Muscle layer of colon (tissue), 2 donors: ENCODE measurements at regions not wholly inside any gene's neighbourhood (a gene's known extent, or its start where the extent isn't known, plus 50 kb on each side); places are given as distances from the start of the nearest gene placed in this dataset.

Source experiments
- H3K27ac ChIP-seq: one replicate; pipeline ENCODE4 v1.7.0; 2013; ENCODE audit warnings: low read depth, mild to moderate bottlenecking, low read length, moderate library complexity
- H3K27me3 ChIP-seq, 2 donors: one replicate each; pipeline ENCODE4 v1.7.0; 2013; ENCODE audit warnings: low read length in 2 of 2, mild to moderate bottlenecking in 2 of 2; ENCODE audit not compliant: insufficient read depth in 2 of 2, control insufficient read depth in 1 of 2
- H3K36me3 ChIP-seq: one replicate; pipeline ENCODE4 v1.7.0; 2013; ENCODE audit warnings: mild to moderate bottlenecking, low read length; ENCODE audit not compliant: insufficient read depth
- H3K4me1 ChIP-seq: one replicate; pipeline ENCODE4 v1.7.0; 2013; ENCODE audit warnings: mild to moderate bottlenecking, low read length; ENCODE audit not compliant: insufficient read depth
- H3K4me3 ChIP-seq, 2 donors: one replicate each; pipeline ENCODE4 v1.7.0; 2013; ENCODE audit warnings: low read length in 2 of 2, low read depth in 1 of 2, mild to moderate bottlenecking in 1 of 2, moderate library complexity in 1 of 2
- H3K9ac ChIP-seq: one replicate; pipeline ENCODE4 v1.7.0; 2013; ENCODE audit warnings: low read length
- H3K9me3 ChIP-seq: one replicate; pipeline ENCODE4 v1.7.0; 2013; ENCODE audit warnings: mild to moderate bottlenecking, low read length
- donor health status: abdominal sarcoma.
- donor health status: Adenocarcinoma of cecum.

DNA sequence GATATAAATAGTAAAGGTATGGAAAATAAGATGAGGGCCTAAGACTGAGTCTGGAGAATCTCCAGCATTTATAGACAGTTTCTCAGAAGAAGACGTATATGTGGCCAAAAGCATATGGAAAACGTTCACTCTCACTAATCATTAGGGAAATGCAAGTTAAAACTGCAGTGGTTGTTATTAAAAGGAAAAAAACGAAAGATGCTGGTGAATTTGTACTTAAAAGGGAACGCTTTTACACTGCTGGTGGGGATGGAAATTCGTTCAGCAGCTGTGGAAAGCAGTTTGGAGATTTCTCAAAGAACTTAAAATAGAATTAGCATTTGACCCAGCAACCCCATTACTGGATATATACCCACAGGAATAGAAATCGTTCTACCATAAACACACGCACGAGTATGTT, 180.5 kb upstream of the CADM1 start:
- H3K9ac ChIP-seq, result no peak overlapping the region
- H3K9me3 ChIP-seq, result no peaks in the 10 kb centered on the region
- no peaks in the 10 kb centered on the region for H3K36me3 ChIP-seq
- no peak overlapping the region for H3K27ac ChIP-seq
- no peaks in the 10 kb centered on the region for H3K27me3 ChIP-seq
- no peaks in the 10 kb centered on the region for H3K4me1 ChIP-seq
- H3K4me3 ChIP-seq, result no peak overlapping the region

DNA sequence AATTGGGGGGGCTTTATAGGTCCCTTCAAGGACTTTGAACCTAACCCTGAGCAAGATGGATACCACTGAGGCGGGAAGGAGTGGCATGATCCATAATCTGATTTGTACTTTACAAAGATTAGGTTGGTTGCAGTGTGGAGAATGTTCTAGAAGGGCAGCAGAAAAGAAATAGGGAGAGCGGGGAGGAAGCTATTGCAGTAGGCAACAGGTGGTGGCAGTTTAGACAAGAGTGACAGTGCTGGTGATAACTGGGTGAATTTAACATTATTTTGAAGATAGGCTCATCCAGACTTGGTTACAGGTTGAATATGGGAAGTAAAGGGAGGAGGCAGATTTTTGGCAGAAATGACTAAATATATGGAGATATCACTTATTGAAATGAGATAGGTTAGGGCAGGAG, 179.9 kb upstream of the CADM1 start:
- Histone ChIP-seq H3K27me3 (no peaks in the 10 kb centered on the region), H3K36me3 (no peaks in the 10 kb centered on the region), H3K27ac (no peak overlapping the region), H3K9ac (no peak overlapping the region), H3K9me3 (no peaks in the 10 kb centered on the region), H3K4me3 (no peak overlapping the region), H3K4me1 (no peaks in the 10 kb centered on the region)

DNA sequence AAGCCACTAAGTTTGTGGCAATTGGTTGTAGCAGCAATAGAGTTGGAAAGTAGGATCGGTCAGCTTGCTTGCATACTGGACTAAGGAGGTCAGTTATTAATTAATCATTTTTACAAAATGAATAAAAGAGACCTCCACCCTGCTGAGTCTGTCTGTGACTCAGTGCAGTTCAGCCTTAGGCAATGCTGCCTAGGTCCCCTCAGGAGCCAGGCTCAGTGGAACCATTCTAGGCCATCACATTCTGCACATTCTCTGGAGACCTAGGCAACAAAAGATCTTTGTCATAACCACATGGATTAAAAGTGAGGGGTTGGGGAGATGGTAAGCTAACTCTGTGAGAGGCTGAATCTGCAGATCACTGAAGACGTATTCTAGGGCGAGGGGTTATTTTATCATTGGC, 178.7 kb upstream of the CADM1 start:
- Histone ChIP-seq H3K27me3 (no peaks in the 10 kb centered on the region), H3K4me1 (no peaks in the 10 kb centered on the region), H3K27ac (no peak overlapping the region), H3K9ac (no peak overlapping the region), H3K4me3 (no peak overlapping the region), H3K9me3 (no peaks in the 10 kb centered on the region), H3K36me3 (no peaks in the 10 kb centered on the region)

DNA sequence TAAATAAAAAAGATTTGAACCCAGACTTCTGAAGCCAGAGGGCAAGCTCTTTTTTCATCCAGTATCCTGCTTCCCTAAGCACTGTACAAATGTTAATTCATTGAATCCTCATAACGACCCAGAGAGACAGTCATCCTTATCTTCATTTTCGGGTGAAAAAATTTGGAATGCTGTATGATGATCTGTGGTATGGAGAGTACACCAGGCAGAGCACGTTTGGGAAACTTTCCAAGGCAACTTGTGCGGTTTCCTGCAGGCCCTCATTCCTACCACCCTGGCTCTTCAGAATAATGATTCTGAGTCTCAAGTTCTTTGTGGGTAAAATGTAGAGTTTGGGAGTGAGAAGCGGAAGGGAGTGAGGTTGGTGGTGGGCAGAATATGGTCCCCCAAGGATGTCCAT, 177.9 kb upstream of the CADM1 start:
- no peak overlapping the region for H3K27ac ChIP-seq
- H3K9me3 ChIP-seq, result no peaks in the 10 kb centered on the region
- no peak overlapping the region for H3K9ac ChIP-seq
- no peaks in the 10 kb centered on the region for H3K27me3 ChIP-seq
- no peaks in the 10 kb centered on the region for H3K36me3 ChIP-seq
- no peaks in the 10 kb centered on the region for H3K4me1 ChIP-seq
- H3K4me3 ChIP-seq, result no peak overlapping the region

- H3K9ac ChIP-seq, result no peak overlapping the region
- no peaks in the 10 kb centered on the region for H3K4me1 ChIP-seq
Measured at GRCh38 chr11:115679945-115680344, 175.7 kb upstream of the CADM1 start.

DNA sequence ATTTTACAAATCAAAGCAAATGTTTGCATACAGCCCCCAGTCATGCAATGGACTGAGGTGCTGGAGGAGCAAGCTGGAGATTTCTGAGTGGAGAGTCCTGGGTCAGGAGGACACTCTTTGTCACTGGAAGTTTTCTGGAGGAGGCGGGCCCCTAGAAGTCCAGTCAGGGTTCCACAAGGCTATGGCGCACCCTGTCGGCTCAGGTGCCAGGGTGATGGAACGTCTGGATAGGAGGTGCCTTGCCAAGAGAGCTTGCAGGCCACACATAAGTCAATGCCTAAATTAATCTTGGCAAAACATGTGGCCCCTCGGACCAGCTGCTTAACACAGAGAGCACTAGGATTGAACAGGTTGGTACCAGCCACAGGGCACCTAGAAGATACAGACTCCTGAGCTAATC, 174.7 kb upstream of the CADM1 start:
- Histone ChIP-seq H3K9ac (no peak overlapping the region), H3K36me3 (no peaks in the 10 kb centered on the region), H3K4me3 (no peak overlapping the region), H3K4me1 (no peaks in the 10 kb centered on the region), H3K9me3 (no peaks in the 10 kb centered on the region), H3K27me3 (no peaks in the 10 kb centered on the region), H3K27ac (no peak overlapping the region)

More at GRCh38 chr11:115679945-115680344, 175.7 kb upstream of the CADM1 start:
- H3K9me3 ChIP-seq, result no peaks in the 10 kb centered on the region
- no peak overlapping the region for H3K4me3 ChIP-seq
- H3K36me3 ChIP-seq, result no peaks in the 10 kb centered on the region
- H3K27me3 ChIP-seq, result no peaks in the 10 kb centered on the region
- H3K27ac ChIP-seq, result no peak overlapping the region

DNA sequence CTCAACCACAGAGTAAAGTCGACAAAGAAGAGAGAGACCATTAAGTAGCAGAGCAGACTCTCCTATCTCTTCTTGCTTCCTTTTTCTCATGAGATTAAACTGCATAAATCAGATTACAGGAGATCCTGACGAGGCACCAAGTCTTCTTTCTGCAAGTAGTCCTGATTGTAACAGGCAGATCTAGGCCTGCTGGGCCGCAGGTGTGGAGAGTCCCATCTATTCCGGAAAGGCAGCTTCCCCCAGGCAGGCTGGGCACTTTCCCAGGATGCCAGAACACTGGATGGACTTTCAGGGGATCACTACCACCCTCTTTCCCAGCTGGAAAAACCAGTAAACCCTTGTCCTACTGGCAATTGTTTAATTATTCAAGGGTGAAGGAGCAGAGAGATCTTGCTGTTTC, 173.0 kb upstream of the CADM1 start:
- Histone ChIP-seq H3K4me3 (no peak overlapping the region), H3K27ac (no peak overlapping the region), H3K27me3 (no peaks in the 10 kb centered on the region), H3K36me3 (no peaks in the 10 kb centered on the region), H3K4me1 (peaks cover 6% of the 10 kb centered on the region), H3K9me3 (no peaks in the 10 kb centered on the region), H3K9ac (no peak overlapping the region)

DNA sequence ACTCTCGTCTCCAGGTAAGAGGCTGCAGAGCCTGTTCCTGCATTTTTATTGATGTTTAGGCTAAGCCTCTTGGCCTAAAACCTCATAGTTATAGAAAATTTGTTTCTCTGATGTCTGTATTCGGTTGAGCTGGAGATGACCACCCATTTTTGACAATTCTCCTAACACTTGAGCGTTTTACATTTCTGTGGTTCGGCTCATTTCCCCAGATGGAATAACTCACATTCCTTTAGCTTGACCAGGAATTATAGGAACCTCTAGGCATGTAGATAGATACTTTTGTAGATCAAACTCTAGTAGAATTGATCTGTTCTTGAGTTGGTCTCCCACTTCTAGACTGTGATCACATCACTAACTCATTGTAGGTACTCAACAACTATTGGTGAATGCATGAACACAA, 172.6 kb upstream of the CADM1 start:
- H3K9me3 ChIP-seq, result no peaks in the 10 kb centered on the region

DNA sequence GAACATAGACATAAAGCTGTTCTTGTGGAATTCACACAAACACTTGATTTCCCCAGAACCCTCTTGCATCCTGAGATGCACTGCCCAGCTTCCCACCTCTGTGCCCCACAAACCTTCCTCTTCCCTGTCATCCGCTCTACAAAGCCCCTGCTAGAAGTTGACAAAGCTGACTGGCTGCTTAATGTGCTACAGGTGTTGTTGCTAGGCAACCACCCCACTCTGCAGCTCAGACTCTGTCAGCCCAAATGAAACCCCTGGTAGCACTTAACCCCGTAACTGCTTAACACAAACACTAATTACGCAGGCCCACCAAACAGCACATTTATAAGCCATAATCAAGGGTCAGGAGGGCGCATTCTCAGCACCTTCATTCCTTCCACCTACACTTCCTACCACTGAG, 172.0 kb upstream of the CADM1 start:
- H3K9ac ChIP-seq, result no peak overlapping the region
- H3K4me1 ChIP-seq, result peaks cover 6% of the 10 kb centered on the region
- no peaks in the 10 kb centered on the region for H3K36me3 ChIP-seq
- H3K27ac ChIP-seq, result no peak overlapping the region
- H3K4me3 ChIP-seq, result no peak overlapping the region
- no peaks in the 10 kb centered on the region for H3K9me3 ChIP-seq
- H3K27me3 ChIP-seq, result no peaks in the 10 kb centered on the region

More for the DNA sequence above, 172.6 kb upstream of the CADM1 start:
- no peak overlapping the region for H3K9ac ChIP-seq
- no peak overlapping the region for H3K27ac ChIP-seq
- no peak overlapping the region for H3K4me3 ChIP-seq
- H3K4me1 ChIP-seq, result peaks cover 6% of the 10 kb centered on the region
- H3K27me3 ChIP-seq, result no peaks in the 10 kb centered on the region
- H3K36me3 ChIP-seq, result no peaks in the 10 kb centered on the region

DNA sequence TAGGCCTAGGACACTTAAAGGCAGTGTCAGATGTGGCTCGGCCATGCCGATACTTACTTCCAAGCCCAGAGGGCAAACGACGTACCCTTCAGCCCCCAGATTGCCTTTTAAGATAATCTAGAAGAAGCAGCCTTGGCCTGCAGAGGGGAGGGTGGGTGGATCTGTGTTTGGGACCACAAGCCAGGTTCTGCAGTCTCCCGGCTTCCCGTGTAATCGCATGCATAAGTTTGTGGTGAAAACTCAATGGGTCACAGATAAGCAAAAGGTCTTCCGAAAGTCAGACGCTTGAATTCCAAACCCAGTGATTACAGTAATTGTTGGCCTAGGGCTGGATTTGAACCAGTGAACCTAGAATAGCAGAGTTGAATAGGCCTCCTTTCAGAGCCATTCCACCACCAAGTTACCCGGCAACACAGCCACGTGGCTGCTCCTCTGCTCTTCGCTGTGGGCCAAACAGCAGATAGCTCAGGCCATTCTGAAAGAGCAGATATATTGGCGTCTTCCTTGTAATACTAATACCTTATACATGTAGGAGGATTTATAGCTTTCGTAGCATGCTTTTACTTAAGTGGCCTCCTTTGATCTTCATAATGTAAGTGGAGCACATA, 170.8 kb upstream of the CADM1 start:
- no peaks in the 10 kb centered on the region for H3K27me3 ChIP-seq
- H3K9me3 ChIP-seq, result no peaks in the 10 kb centered on the region
- no peaks in the 10 kb centered on the region for H3K36me3 ChIP-seq
- H3K27ac ChIP-seq, result no peak overlapping the region
- H3K9ac ChIP-seq, result no peak overlapping the region
- peaks cover 6% of the 10 kb centered on the region for H3K4me1 ChIP-seq
- no peak overlapping the region for H3K4me3 ChIP-seq

DNA sequence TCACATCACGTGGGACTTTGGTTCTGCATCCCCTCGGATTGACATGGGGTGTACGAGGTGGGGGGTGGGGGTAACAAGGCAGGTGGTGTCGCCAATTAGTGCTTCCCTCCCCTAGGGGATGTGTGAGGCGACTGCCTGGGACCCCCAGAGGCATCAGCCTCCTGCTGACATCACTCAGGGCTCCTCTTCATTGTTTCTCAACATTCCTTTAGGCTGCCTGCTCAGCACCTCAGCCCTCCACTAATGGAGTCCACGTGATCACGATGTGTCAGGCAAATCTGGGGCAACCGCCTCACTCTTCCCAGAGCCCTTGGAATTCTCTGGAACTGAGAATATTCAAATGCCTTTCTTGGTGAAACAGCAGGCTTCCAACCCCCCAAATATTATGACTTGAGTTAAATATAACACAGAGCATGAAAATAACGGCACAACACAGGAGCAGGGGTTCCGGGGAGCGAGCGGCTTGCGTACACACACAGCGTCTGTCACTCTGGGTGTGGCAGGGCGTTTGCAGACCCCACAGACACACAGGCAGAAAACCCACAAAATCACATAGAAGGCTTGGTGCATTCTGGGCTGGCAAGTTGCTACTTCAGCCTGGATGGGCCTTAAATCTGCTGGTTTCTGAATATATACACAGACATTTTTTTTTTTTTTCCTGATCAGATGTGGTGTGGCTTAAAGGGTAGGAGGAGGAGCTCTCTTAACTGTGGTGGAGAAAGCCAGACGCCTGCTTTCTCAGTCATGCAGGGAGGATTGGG, 170.1 kb upstream of the CADM1 start:
- Histone ChIP-seq H3K9me3 (no peaks in the 10 kb centered on the region), H3K27me3 (no peaks in the 10 kb centered on the region), H3K9ac (no peak overlapping the region), H3K4me3 (no peak overlapping the region), H3K4me1 (peaks cover 6% of the 10 kb centered on the region), H3K27ac (no peak overlapping the region), H3K36me3 (no peaks in the 10 kb centered on the region)

- Histone ChIP-seq H3K27me3 (no peaks in the 10 kb centered on the region), H3K4me3 (no peak overlapping the region), H3K4me1 (peaks cover 6% of the 10 kb centered on the region), H3K36me3 (no peaks in the 10 kb centered on the region), H3K9ac (no peak overlapping the region), H3K27ac (no peak overlapping the region), H3K9me3 (no peaks in the 10 kb centered on the region)
Measured at GRCh38 chr11:115673720-115674119, 169.5 kb upstream of the CADM1 start.
